Central memory CD8-positive, alpha-beta T cell (primary cell): ENCODE measurements at regions not wholly inside any gene's neighbourhood (a gene's known extent, or its start where the extent isn't known, plus 50 kb on each side); places are given as distances from the start of the nearest gene placed in this dataset.
"Not testable (repeated sequence)": the region's sequence is repeated elsewhere in the genome, so short reads cannot be mapped to it uniquely, and the experiment has no call there.

ENCODE experiments used
- ATAC-seq: fragments of 150-1000 bp; cut with Tn5 transposase; replicated peaks from 2 replicates; pipeline ENCODE4 v1.10.0; 2022; ENCODE audit warnings: mild to moderate bottlenecking, moderate FRiP score, moderate number of reproducible peaks; ENCODE audit not compliant: poor library complexity, severe bottlenecking; ENCODE audit errors: extremely low read depth
- DNase-seq, 2 donors: peaks; one replicate each; pipeline ENCODE4 v3.0.0; 2021; ENCODE audit warnings: low spot score in 2 of 2
- H3K27ac Mint-ChIP-seq: one replicate; pipeline ENCODE4 v1.8.0; 2022; ENCODE audit warnings: low read depth, mild to moderate bottlenecking, moderate library complexity, mixed read lengths
- H3K27me3 Mint-ChIP-seq: one replicate; pipeline ENCODE4 v1.8.0; 2022; ENCODE audit warnings: mixed read lengths
- H3K36me3 Mint-ChIP-seq: one replicate; pipeline ENCODE4 v1.8.0; 2022; ENCODE audit warnings: mild to moderate bottlenecking, moderate library complexity, mixed read lengths; ENCODE audit not compliant: insufficient read depth
- H3K4me1 Mint-ChIP-seq: one replicate; pipeline ENCODE4 v1.8.0; 2022; ENCODE audit warnings: mixed read lengths
- H3K4me3 Mint-ChIP-seq: one replicate; pipeline ENCODE4 v1.8.0; 2022; ENCODE audit warnings: mild to moderate bottlenecking, moderate library complexity, mixed read lengths
- H3K9me3 Mint-ChIP-seq: one replicate; pipeline ENCODE4 v1.8.0; 2022; ENCODE audit warnings: mixed read lengths

GRCh38 chr9:134574686-134575085, 66.9 kb upstream of the COL5A1 start:
- not testable (repeated sequence) for H3K36me3 Mint-ChIP-seq, DNase-seq, H3K4me3 Mint-ChIP-seq, H3K4me1 Mint-ChIP-seq, H3K9me3 Mint-ChIP-seq, H3K27ac Mint-ChIP-seq, ATAC-seq
- peaks cover 31% of the 10 kb centered on the region for H3K27me3 Mint-ChIP-seq

GRCh38 chr9:134575103-134575900, 66.3 kb upstream of the COL5A1 start:
- H3K27ac Mint-ChIP-seq: no peak overlapping the region
- peaks cover 2% of the 10 kb centered on the region for H3K36me3 Mint-ChIP-seq
- H3K27me3 Mint-ChIP-seq: peaks cover 37% of the 10 kb centered on the region
- H3K4me1 Mint-ChIP-seq: no peaks in the 10 kb centered on the region
- ATAC-seq: no peak
- no peak for DNase-seq
- H3K9me3 Mint-ChIP-seq: peaks cover 5% of the 10 kb centered on the region
- no peak overlapping the region for H3K4me3 Mint-ChIP-seq

- no peak for DNase-seq
- no peak for ATAC-seq
- peaks cover 2% of the 10 kb centered on the region for H3K36me3 Mint-ChIP-seq
- H3K4me3 Mint-ChIP-seq: no peak overlapping the region
- H3K27me3 Mint-ChIP-seq: peaks cover 42% of the 10 kb centered on the region
- H3K27ac Mint-ChIP-seq: no peak overlapping the region
- H3K9me3 Mint-ChIP-seq: peaks cover 5% of the 10 kb centered on the region
- H3K4me1 Mint-ChIP-seq: no peaks in the 10 kb centered on the region
Measured at GRCh38 chr9:134575901-134576176, 65.8 kb upstream of the COL5A1 start.

- DNase-seq (peak in 1 of 2 donors; percentile 9), ATAC-seq (no peak)
- Mint-ChIP-seq H3K27ac (no peak overlapping the region), H3K4me1 (no peaks in the 10 kb centered on the region), H3K36me3 (no peaks in the 10 kb centered on the region), H3K4me3 (no peak overlapping the region), H3K27me3 (peaks cover 30% of the 10 kb centered on the region), H3K9me3 (no peaks in the 10 kb centered on the region)
Measured at GRCh38 chr9:134585021-134585561, 56.5 kb upstream of the COL5A1 start.

- no peaks in the 10 kb centered on the region for H3K9me3 Mint-ChIP-seq
- DNase-seq (peak in 1 of 2 donors; percentile 5), ATAC-seq (no peak)
- peaks cover 30% of the 10 kb centered on the region for H3K27me3 Mint-ChIP-seq
- no peak overlapping the region for H3K4me3 Mint-ChIP-seq
- H3K36me3 Mint-ChIP-seq: no peaks in the 10 kb centered on the region
- no peak overlapping the region for H3K27ac Mint-ChIP-seq
- no peaks in the 10 kb centered on the region for H3K4me1 Mint-ChIP-seq
Measured at GRCh38 chr9:134585746-134586706, 55.6 kb upstream of the COL5A1 start.

GRCh38 chr9:134589748-134590147, 51.9 kb upstream of the COL5A1 start:
- H3K36me3 Mint-ChIP-seq: no peaks in the 10 kb centered on the region
- H3K27me3 Mint-ChIP-seq: peaks cover 47% of the 10 kb centered on the region
- ATAC-seq: no peak
- no peak overlapping the region for H3K27ac Mint-ChIP-seq
- H3K4me1 Mint-ChIP-seq: no peaks in the 10 kb centered on the region
- peak in 1 of 2 donors; percentile 7 for DNase-seq
- H3K9me3 Mint-ChIP-seq: no peaks in the 10 kb centered on the region
- no peak overlapping the region for H3K4me3 Mint-ChIP-seq

- peak in 1 of 2 donors; percentile 9 for DNase-seq
- Mint-ChIP-seq H3K36me3 (no peaks in the 10 kb centered on the region), H3K4me1 (no peaks in the 10 kb centered on the region), H3K27me3 (peaks cover 40% of the 10 kb centered on the region), H3K9me3 (no peaks in the 10 kb centered on the region), H3K4me3 (no peak overlapping the region), H3K27ac (no peak overlapping the region)
- ATAC-seq: no peak
Measured at GRCh38 chr9:134590240-134591081, 51.1 kb upstream of the COL5A1 start.

GRCh38 chr9:134591082-134591571, 50.5 kb upstream of the COL5A1 start:
- no peaks in the 10 kb centered on the region for H3K36me3 Mint-ChIP-seq
- no peaks in the 10 kb centered on the region for H3K4me1 Mint-ChIP-seq
- H3K9me3 Mint-ChIP-seq: no peaks in the 10 kb centered on the region
- H3K27ac Mint-ChIP-seq: no peak overlapping the region
- ATAC-seq: no peak
- no peak overlapping the region for H3K4me3 Mint-ChIP-seq
- DNase-seq: peak in 1 of 2 donors; percentile 8
- peaks cover 36% of the 10 kb centered on the region for H3K27me3 Mint-ChIP-seq

- H3K27ac Mint-ChIP-seq: no peak overlapping the region
- ATAC-seq (no peak), DNase-seq (no peak)
Measured at GRCh38 chr9:134591573-134591981, 50.0 kb upstream of the COL5A1 start.

More at GRCh38 chr9:134591573-134591981, 50.0 kb upstream of the COL5A1 start:
- H3K36me3 Mint-ChIP-seq: no peaks in the 10 kb centered on the region
- H3K4me1 Mint-ChIP-seq: no peaks in the 10 kb centered on the region
- H3K27me3 Mint-ChIP-seq: peaks cover 36% of the 10 kb centered on the region
- H3K4me3 Mint-ChIP-seq: no peak overlapping the region
- no peaks in the 10 kb centered on the region for H3K9me3 Mint-ChIP-seq
